GM12873 (cell line): ENCODE measurements at regions not wholly inside any gene's neighbourhood (a gene's known extent, or its start where the extent isn't known, plus 50 kb on each side); places are given as distances from the start of the nearest gene placed in this dataset.

Experiments
- CTCF ChIP-seq: IDR thresholded peaks from 2 replicates; pipeline ENCODE4 v1.5.1; 2012; ENCODE audit warnings: low read depth, mild to moderate bottlenecking, moderate library complexity, low read length, control low read depth; ENCODE audit not compliant: insufficient read depth; ENCODE audit errors: missing control alignments

GRCh38 chr13:106101201-106101600 is 434.3 kb downstream of the EFNB2 start:
- TF ChIP-seq CTCF = no peak

GRCh38 chr13:106100171-106100919 is 435.1 kb downstream of the EFNB2 start:
- TF ChIP-seq CTCF = no peak

- no peak for TF ChIP-seq CTCF
Measured at GRCh38 chr13:106099765-106100164, 435.7 kb downstream of the EFNB2 start.

- no peak for TF ChIP-seq CTCF
Measured at GRCh38 chr13:106098778-106099177, 436.7 kb downstream of the EFNB2 start.

- no peak for TF ChIP-seq CTCF
Measured at GRCh38 chr13:106096661-106097092, 438.8 kb downstream of the EFNB2 start.

DNA sequence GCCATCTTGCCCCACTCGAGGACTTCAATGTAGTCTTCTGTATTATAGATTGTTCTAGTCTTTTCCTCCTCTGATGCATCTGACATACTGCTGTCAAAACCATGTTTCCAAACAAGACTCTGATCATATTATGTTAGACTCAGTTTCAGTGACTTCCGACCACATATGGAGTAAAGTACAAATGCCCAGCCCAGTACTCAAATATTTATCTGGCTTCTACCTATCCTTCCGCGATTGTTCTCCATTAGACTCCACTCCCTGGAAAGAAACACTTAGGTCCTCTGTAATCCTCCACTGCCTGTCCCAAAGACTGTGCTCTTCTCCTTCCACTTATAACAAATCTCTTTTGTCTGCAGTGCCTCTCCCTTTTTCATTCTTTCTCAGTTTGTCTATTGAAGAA is 439.5 kb downstream of the EFNB2 start:
- TF ChIP-seq CTCF = no peak

GRCh38 chr13:106095406-106095805 is 440.1 kb downstream of the EFNB2 start:
- TF ChIP-seq CTCF = no peak
